ENCODE measurements at regions not wholly inside any gene's neighbourhood (a gene's known extent, or its start where the extent isn't known, plus 50 kb on each side); places are given as distances from the start of the nearest gene placed in this dataset.

GRCh38 chr2:5187283-5187682, 504.9 kb upstream of the SOX11 start:
- no peak overlapping the region for H2AFZ ChIP-seq (ENCODE audit: low read length)
- H4K20me1 ChIP-seq (ENCODE audit: insufficient read depth, low read length) = no peaks in the 10 kb centered on the region
- H3K9me3 ChIP-seq (ENCODE audit: low read depth, low read length) = no peaks in the 10 kb centered on the region
- H3K27ac ChIP-seq (ENCODE audit: low read depth, low read length) = no peak overlapping the region
- H3K79me2 ChIP-seq (ENCODE audit: insufficient read depth, low read length) = no peaks in the 10 kb centered on the region
- no peaks in the 10 kb centered on the region for H3K36me3 ChIP-seq (ENCODE audit: insufficient read depth, low read length)
- H3K4me3 ChIP-seq (ENCODE audit: insufficient read depth, low read length) = no peak overlapping the region
- TF ChIP-seq CTCF (IDR thresholded peaks at IDR 0.05; ENCODE audit: extremely low read depth, low read depth, low read length) = no peak
- H3K4me1 ChIP-seq (ENCODE audit: insufficient read depth, low read length) = no peaks in the 10 kb centered on the region
- no peaks in the 10 kb centered on the region for H3K27me3 ChIP-seq (ENCODE audit: insufficient read depth, low read length)
- DNase-seq (ENCODE audit: insufficient read length, low spot score, missing footprints) = no peak
- H3K4me2 ChIP-seq (ENCODE audit: insufficient read depth, low read length) = no peak overlapping the region

- Histone ChIP-seq H3K4me2 (ENCODE audit: insufficient read depth, low read length) (no peak overlapping the region), H3K27me3 (ENCODE audit: insufficient read depth, low read length) (no peaks in the 10 kb centered on the region), H3K27ac (ENCODE audit: low read depth, low read length) (no peak overlapping the region), H4K20me1 (ENCODE audit: insufficient read depth, low read length) (no peaks in the 10 kb centered on the region), H3K9me3 (ENCODE audit: low read depth, low read length) (no peaks in the 10 kb centered on the region), H2AFZ (ENCODE audit: low read length) (no peak overlapping the region), H3K4me1 (ENCODE audit: insufficient read depth, low read length) (no peaks in the 10 kb centered on the region), H3K36me3 (ENCODE audit: insufficient read depth, low read length) (no peaks in the 10 kb centered on the region), H3K4me3 (ENCODE audit: insufficient read depth, low read length) (no peak overlapping the region), H3K79me2 (ENCODE audit: insufficient read depth, low read length) (no peaks in the 10 kb centered on the region)
- DNase-seq (ENCODE audit: insufficient read length, low spot score, missing footprints) = no peak
- TF ChIP-seq CTCF (IDR thresholded peaks at IDR 0.05; ENCODE audit: extremely low read depth, low read depth, low read length) = no peak
Observed at GRCh38 chr2:5188636-5189035, 503.5 kb upstream of the SOX11 start.

GRCh38 chr2:5190023-5190422, 502.2 kb upstream of the SOX11 start:
- Histone ChIP-seq H3K79me2 (ENCODE audit: insufficient read depth, low read length) (no peaks in the 10 kb centered on the region), H3K27me3 (ENCODE audit: insufficient read depth, low read length) (no peaks in the 10 kb centered on the region), H4K20me1 (ENCODE audit: insufficient read depth, low read length) (no peaks in the 10 kb centered on the region), H3K36me3 (ENCODE audit: insufficient read depth, low read length) (no peaks in the 10 kb centered on the region), H2AFZ (ENCODE audit: low read length) (no peak overlapping the region), H3K4me1 (ENCODE audit: insufficient read depth, low read length) (no peaks in the 10 kb centered on the region), H3K4me3 (ENCODE audit: insufficient read depth, low read length) (no peak overlapping the region), H3K27ac (ENCODE audit: low read depth, low read length) (no peak overlapping the region), H3K4me2 (ENCODE audit: insufficient read depth, low read length) (no peak overlapping the region), H3K9me3 (ENCODE audit: low read depth, low read length) (no peaks in the 10 kb centered on the region)
- TF ChIP-seq CTCF (IDR thresholded peaks at IDR 0.05; ENCODE audit: extremely low read depth, low read depth, low read length) = no peak
- DNase-seq (ENCODE audit: insufficient read length, low spot score, missing footprints) = no peak

- Histone ChIP-seq H3K79me2 (ENCODE audit: insufficient read depth, low read length) (no peaks in the 10 kb centered on the region), H3K36me3 (ENCODE audit: insufficient read depth, low read length) (no peaks in the 10 kb centered on the region), H3K9me3 (ENCODE audit: low read depth, low read length) (no peaks in the 10 kb centered on the region), H3K27ac (ENCODE audit: low read depth, low read length) (no peak overlapping the region), H3K4me2 (ENCODE audit: insufficient read depth, low read length) (no peak overlapping the region), H3K4me3 (ENCODE audit: insufficient read depth, low read length) (no peak overlapping the region), H3K27me3 (ENCODE audit: insufficient read depth, low read length) (no peaks in the 10 kb centered on the region), H3K4me1 (ENCODE audit: insufficient read depth, low read length) (no peaks in the 10 kb centered on the region), H4K20me1 (ENCODE audit: insufficient read depth, low read length) (no peaks in the 10 kb centered on the region), H2AFZ (ENCODE audit: low read length) (no peak overlapping the region)
- no peak for DNase-seq (ENCODE audit: insufficient read length, low spot score, missing footprints)
- no peak for TF ChIP-seq CTCF (IDR thresholded peaks at IDR 0.05; ENCODE audit: extremely low read depth, low read depth, low read length)
Observed at GRCh38 chr2:5195636-5196035, 496.5 kb upstream of the SOX11 start.
